ENCODE measurements at regions not wholly inside any gene's neighbourhood (a gene's known extent, or its start where the extent isn't known, plus 50 kb on each side); places are given as distances from the start of the nearest gene placed in this dataset.
A peak's percentile ranks its signal among the peaks of the same experiment; 100 is the strongest.

DNA sequence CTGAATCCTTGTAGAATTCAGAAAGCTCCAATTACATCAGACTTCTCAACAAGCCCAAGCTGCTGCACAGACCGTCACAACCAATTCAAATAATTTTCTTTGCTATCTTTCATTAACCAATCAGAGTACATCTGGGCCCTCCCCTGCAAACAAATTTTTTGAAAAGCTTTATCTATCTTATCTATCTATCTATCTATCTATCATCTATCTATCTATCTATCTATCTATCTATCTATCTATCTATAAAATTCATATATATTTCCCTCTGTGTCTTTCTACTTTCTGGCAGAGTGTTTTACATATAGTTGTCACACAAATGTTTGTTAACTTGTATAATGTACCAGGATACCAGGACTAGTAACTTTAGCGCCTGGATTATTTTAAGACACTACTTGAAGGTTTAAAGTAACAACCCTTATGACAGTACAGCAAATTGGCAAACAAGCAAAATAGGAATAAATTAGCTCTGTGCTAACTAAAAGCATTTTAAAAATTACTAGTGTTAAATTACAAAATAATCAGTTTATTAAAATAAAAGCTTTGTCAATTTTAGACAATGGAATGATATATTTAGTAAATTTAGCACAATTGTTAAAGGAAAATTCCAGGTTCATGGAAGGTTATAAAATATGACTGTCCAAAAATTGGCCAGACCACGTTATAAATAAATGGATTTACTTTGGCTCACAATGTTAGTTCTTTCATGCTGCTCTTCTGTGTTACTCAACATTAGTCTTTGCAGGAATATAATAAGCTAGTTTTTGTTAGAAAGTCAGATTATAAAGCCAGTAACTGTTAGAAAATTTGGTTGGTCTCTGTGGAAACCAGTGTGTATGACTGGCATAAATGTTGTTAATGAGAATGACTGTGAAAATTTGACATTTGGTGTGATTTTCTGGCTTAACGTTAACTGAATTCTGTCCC is 138.6 kb downstream of the SUCNR1 start:
- TF ChIP-seq POLR2A (IDR thresholded peaks at IDR 0.05) (no peak), POLR2AphosphoS5 (IDR thresholded peaks at IDR 0.05) (no peak)
- TF ChIP-seq, protein P1, sequence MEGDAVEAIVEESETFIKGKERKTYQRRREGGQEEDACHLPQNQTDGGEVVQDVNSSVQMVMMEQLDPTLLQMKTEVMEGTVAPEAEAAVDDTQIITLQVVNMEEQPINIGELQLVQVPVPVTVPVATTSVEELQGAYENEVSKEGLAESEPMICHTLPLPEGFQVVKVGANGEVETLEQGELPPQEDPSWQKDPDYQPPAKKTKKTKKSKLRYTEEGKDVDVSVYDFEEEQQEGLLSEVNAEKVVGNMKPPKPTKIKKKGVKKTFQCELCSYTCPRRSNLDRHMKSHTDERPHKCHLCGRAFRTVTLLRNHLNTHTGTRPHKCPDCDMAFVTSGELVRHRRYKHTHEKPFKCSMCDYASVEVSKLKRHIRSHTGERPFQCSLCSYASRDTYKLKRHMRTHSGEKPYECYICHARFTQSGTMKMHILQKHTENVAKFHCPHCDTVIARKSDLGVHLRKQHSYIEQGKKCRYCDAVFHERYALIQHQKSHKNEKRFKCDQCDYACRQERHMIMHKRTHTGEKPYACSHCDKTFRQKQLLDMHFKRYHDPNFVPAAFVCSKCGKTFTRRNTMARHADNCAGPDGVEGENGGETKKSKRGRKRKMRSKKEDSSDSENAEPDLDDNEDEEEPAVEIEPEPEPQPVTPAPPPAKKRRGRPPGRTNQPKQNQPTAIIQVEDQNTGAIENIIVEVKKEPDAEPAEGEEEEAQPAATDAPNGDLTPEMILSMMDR (IDR thresholded peaks at IDR 0.05 in 8 of 11, conservative IDR thresholded peaks at IDR 0.05 in 3 of 11): no peak
- Histone ChIP-seq H3K4me3 (no peak overlapping the region), H3K27ac (no peak overlapping the region), H3K36me3 (no peaks in the 10 kb centered on the region), H3K27me3 (replicated peaks in 1 of 7) (no peaks in the 10 kb centered on the region), H3K4me1 (no peaks in the 10 kb centered on the region), H3K9me3 (no peaks in the 10 kb centered on the region)
- intact Hi-C loops (cut with DNase I; ENCODE audit: low total_unique reads): no loop called here
- WGBS, 5 donors: 82 to 91% (median 89%) methylated on average over 4 of the region's 4 CpGs
- DNase-seq: no peak

DNA sequence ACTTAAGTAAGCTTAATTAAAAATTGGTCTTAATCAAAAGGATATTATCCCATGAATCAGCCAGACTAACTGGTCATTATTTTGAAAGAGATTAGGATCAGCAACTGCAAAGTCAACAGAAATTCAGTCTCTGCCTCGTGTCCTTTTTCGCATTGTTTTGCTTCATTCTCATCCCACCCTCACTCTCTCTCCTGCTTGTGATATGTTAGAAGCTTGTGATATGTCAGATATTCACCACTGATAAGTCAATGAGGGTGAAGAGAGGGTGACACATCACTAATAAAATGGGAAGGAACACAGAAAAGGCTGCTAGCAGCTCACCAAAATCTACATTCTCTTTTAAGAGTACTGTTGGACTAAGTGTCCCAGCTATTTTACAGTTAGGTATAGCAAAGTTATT is 146.1 kb downstream of the SUCNR1 start:
- Histone ChIP-seq H3K36me3 (no peaks in the 10 kb centered on the region), H3K9me3 (no peaks in the 10 kb centered on the region), H3K27me3 (replicated peaks in 1 of 7) (no peaks in the 10 kb centered on the region), H3K4me1 (no peaks in the 10 kb centered on the region), H3K27ac (no peak overlapping the region), H3K4me3 (no peak overlapping the region)
- WGBS, 5 donors: 57 to 93% (median 68%) methylated on average over 2 of the region's 2 CpGs
- no peak for DNase-seq
- TF ChIP-seq POLR2AphosphoS5 (IDR thresholded peaks at IDR 0.05) (no peak), POLR2A (IDR thresholded peaks at IDR 0.05) (no peak)
- TF ChIP-seq, protein P1 (IDR thresholded peaks at IDR 0.05 in 8 of 11, conservative IDR thresholded peaks at IDR 0.05 in 3 of 11): no peak
- intact Hi-C loops (cut with DNase I; ENCODE audit: low total_unique reads): no loop called here

DNA sequence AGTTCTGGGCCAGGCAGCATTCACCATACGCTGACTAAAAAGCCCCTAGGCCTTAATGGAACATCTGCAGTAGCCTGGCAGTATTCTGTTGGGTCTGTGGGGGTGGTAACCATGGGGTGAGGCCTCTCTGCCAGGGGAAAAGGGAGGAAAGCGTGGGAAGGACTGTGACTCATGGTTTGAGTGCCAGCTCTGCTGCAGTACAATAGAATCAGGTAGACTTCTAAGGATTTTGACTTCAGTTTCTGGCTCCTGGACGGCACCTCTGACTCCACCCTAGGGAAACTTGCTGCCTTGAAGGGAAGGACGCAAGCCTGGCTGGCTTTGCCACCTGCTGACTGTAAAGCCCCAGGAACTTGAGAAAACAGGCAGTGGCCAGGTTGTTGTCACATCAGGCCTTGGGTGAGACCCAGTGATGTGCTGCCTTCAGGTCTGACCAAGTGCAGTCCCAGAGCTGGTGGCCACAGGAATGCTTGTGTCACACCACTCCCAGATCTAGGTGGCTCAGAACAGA is 148.6 kb downstream of the SUCNR1 start:
- Histone ChIP-seq H3K4me3 (no peak overlapping the region), H3K36me3 (no peaks in the 10 kb centered on the region), H3K4me1 (no peaks in the 10 kb centered on the region), H3K9me3 (no peaks in the 10 kb centered on the region), H3K27ac (no peak overlapping the region), H3K27me3 (replicated peaks in 1 of 7) (no peaks in the 10 kb centered on the region)
- DNase-seq: peak; percentile 60
- intact Hi-C loops (cut with DNase I; ENCODE audit: low total_unique reads): no loop called here
- WGBS, 5 donors: 67 to 93% (median 79%) methylated on average over 3 to 4 of the region's 4 CpGs
- TF ChIP-seq, protein P1 (IDR thresholded peaks at IDR 0.05 in 8 of 11, conservative IDR thresholded peaks at IDR 0.05 in 3 of 11): no peak
- TF ChIP-seq POLR2AphosphoS5 (IDR thresholded peaks at IDR 0.05) (no peak), POLR2A (IDR thresholded peaks at IDR 0.05) (no peak)

DNA sequence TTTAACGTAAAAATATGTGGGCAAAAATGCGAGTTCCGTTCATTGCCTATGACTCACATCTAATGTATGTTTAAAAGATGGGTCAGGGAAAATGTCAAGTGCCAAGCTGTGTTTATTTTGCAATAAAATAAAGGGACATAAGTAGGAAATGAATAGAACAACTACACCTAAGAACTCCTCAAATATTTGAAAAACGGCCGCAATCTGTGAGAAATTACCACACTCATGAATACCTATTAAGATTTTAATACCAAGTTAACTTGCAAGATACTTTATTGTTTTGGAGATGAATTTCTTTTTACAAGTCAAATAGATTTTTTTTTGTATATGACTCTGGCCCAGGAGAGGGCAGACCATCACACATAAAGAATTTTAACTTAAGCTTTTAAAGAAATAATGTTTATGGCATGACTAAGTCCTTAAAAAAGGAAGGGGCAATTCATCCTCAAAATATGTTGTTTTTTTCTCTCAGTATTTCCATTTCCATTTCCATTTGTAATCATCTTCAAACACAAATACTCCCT is 152.7 kb downstream of the SUCNR1 start:
- WGBS, 5 donors: 60 to 77% (median 71%) methylated on average over 5 of the region's 5 CpGs
- H3K27ac ChIP-seq: no peak overlapping the region

More for the DNA sequence above, 152.7 kb downstream of the SUCNR1 start:
- Histone ChIP-seq H3K9me3 (no peaks in the 10 kb centered on the region), H3K4me1 (no peaks in the 10 kb centered on the region), H3K27me3 (replicated peaks in 1 of 7) (no peaks in the 10 kb centered on the region), H3K4me3 (no peak overlapping the region), H3K36me3 (no peaks in the 10 kb centered on the region)
- no peak for DNase-seq
- TF ChIP-seq, protein P1 (IDR thresholded peaks at IDR 0.05 in 8 of 11, conservative IDR thresholded peaks at IDR 0.05 in 3 of 11): no peak
- TF ChIP-seq POLR2AphosphoS5 (IDR thresholded peaks at IDR 0.05): no peak
- TF ChIP-seq POLR2A (IDR thresholded peaks at IDR 0.05): no peak
- intact Hi-C loops (cut with DNase I; ENCODE audit: low total_unique reads): no loop called here
